ENCODE measurements at regions not wholly inside any gene's neighbourhood (a gene's known extent, or its start where the extent isn't known, plus 50 kb on each side); places are given as distances from the start of the nearest gene placed in this dataset.

GRCh38 chr13:22061371-22061805 lies 390.5 kb downstream of the FGF9 start:
- H3K79me2 ChIP-seq (replicated peaks; ENCODE audit: insufficient read depth): peaks cover 19% of the 10 kb centered on the region; the same call in 1 of the 2 replicates
- no peaks in the 10 kb centered on the region for H3K27me3 ChIP-seq (ENCODE audit: insufficient read depth)
- TF ChIP-seq CTCF (conservative IDR thresholded peaks at IDR 0.05; ENCODE audit: low read depth in 2 of 2) (peak in 1 of 2 experiments; percentile 29; a peak in 1 of 4 replicates), JUNB (IDR thresholded peaks at IDR 0.05; ENCODE audit: unreplicated experiment) (no peak)
- Mint-ChIP-seq H3K4me1 (peaks cover 33% of the 10 kb centered on the region), H3K36me3 (ENCODE audit: low read depth) (no peaks in the 10 kb centered on the region), H3K9me3 (no peaks in the 10 kb centered on the region; the same call in 1 of the 3 replicates), H3K4me3 (no peak overlapping the region), H3K27me3 (ENCODE audit: insufficient read depth, low read depth, poor library complexity) (no peaks in the 10 kb centered on the region), H3K27ac (no peak overlapping the region)
- H3K4me1 ChIP-seq (ENCODE audit: insufficient read depth): peaks cover 8% of the 10 kb centered on the region
- H3K27ac ChIP-seq (ENCODE audit: low read depth): no peak overlapping the region
- DNase-seq (ENCODE audit: low spot score) (peak; percentile 30), ATAC-seq (peak; percentile 91)
- peaks cover 17% of the 10 kb centered on the region for H3K9me2 ChIP-seq (ENCODE audit: insufficient read depth)
- H3K36me3 ChIP-seq (ENCODE audit: insufficient read depth): no peaks in the 10 kb centered on the region; the same call in 1 of the 2 replicates
- H2AFZ ChIP-seq: no peak overlapping the region
- H4K20me1 ChIP-seq (replicated peaks; ENCODE audit: insufficient read depth): no peaks in the 10 kb centered on the region; the same call in none of the 2 replicates
- no peak overlapping the region for H3K4me2 ChIP-seq
- no peak overlapping the region for H3K4me3 ChIP-seq
- H3F3A ChIP-seq (replicated peaks; ENCODE audit: low read depth): no peaks in the 10 kb centered on the region

- no peaks in the 10 kb centered on the region for H3K36me3 Mint-ChIP-seq (ENCODE audit: low read depth)
- no peak overlapping the region for H3K4me3 ChIP-seq
- H3K27ac ChIP-seq (ENCODE audit: low read depth): no peak overlapping the region
- peaks cover 8% of the 10 kb centered on the region for H3K4me1 ChIP-seq (ENCODE audit: insufficient read depth)
- DNase-seq (ENCODE audit: low spot score): no peak
- H3K9me2 ChIP-seq (ENCODE audit: insufficient read depth): peaks cover 17% of the 10 kb centered on the region
- no peak for ATAC-seq
- no peaks in the 10 kb centered on the region for H3K27me3 ChIP-seq (ENCODE audit: insufficient read depth)
- no peaks in the 10 kb centered on the region for H3F3A ChIP-seq (replicated peaks; ENCODE audit: low read depth)
- no peak overlapping the region for H3K4me2 ChIP-seq
- H2AFZ ChIP-seq: no peak overlapping the region
- H3K9me3 Mint-ChIP-seq: no peaks in the 10 kb centered on the region; the same call in 1 of the 3 replicates
- H3K27ac Mint-ChIP-seq: no peak overlapping the region
- no peaks in the 10 kb centered on the region; the same call in 1 of the 2 replicates for H4K20me1 ChIP-seq (replicated peaks; ENCODE audit: insufficient read depth)
- H3K4me3 Mint-ChIP-seq: no peak overlapping the region
- H3K4me1 Mint-ChIP-seq: peaks cover 33% of the 10 kb centered on the region
- H3K79me2 ChIP-seq (replicated peaks; ENCODE audit: insufficient read depth): peaks cover 16% of the 10 kb centered on the region; the same call in 1 of the 2 replicates
- no peaks in the 10 kb centered on the region for H3K27me3 Mint-ChIP-seq (ENCODE audit: insufficient read depth, low read depth, poor library complexity)
- H3K36me3 ChIP-seq (ENCODE audit: insufficient read depth): no peaks in the 10 kb centered on the region; the same call in 1 of the 2 replicates
- TF ChIP-seq ETS1 (IDR thresholded peaks at IDR 0.05) (no peak), ZNF462 (CRISPR knock-in tag; IDR thresholded peaks at IDR 0.05) (no peak), STAT1 (IDR thresholded peaks at IDR 0.05; ENCODE audit: unreplicated experiment) (no peak), CREB1 (CRISPR knock-in tag; IDR thresholded peaks at IDR 0.05; ENCODE audit: low read depth) (no peak), EZH2 (IDR thresholded peaks at IDR 0.05; ENCODE audit: low read depth, unreplicated experiment) (no peak), JUNB (IDR thresholded peaks at IDR 0.05; ENCODE audit: unreplicated experiment) (no peak), EZH2phosphoT487 (IDR thresholded peaks at IDR 0.05; ENCODE audit: unreplicated experiment) (no peak), ZNF114 (CRISPR knock-in tag; IDR thresholded peaks at IDR 0.05) (no peak), NANOG (IDR thresholded peaks at IDR 0.05; ENCODE audit: borderline replicate concordance) (no peak)
These were observed 391.0 kb downstream of the FGF9 start for GRCh38 chr13:22061806-22062391.

Measured in GM23338 (cell line).